Uterus (tissue), 2 donors: ENCODE measurements at regions not wholly inside any gene's neighbourhood (a gene's known extent, or its start where the extent isn't known, plus 50 kb on each side); places are given as distances from the start of the nearest gene placed in this dataset.

Source experiments
- POLR2A ChIP-seq, 2 donors: fragments of 450-650 bp; IDR thresholded peaks; one replicate each; pipeline ENCODE4 v1.6.1; 2016; ENCODE audit warnings: antibody characterized with exemption in 2 of 2, mild to moderate bottlenecking in 1 of 2, moderate library complexity in 1 of 2
- TF ChIP-seq, protein P1 (sequence below), 4 experiments: fragments of 200-600 bp in 2 of 4; fragments of 450-650 bp in 2 of 4; sonication (generic) in 2 of 4; IDR thresholded peaks; one replicate each; pipeline ENCODE4 v1.5.1; 2016 to 2019; ENCODE audit warnings: antibody characterized with exemption in 4 of 4, mild to moderate bottlenecking in 2 of 4, moderate library complexity in 1 of 4

DNA sequence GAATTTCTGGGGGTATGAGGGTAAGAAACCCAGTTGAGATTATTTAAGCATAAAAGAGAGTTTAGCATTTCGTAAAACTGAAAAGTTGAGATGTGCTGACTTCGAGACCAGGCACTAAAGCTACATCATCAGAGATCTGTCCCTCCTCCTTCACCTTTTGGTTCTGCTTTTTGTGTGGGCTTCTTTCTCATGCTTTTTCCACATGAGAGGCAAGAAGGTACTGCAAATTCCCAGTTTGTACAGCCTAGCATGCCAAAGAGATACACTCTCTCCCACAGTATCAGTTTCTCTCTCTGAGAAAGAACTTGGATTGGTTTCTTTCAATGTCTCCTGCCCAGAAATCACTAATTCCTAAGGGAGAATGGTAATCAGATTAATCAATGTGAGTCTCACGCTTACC, 584.7 kb downstream of the SEMA5A start:
- TF ChIP-seq, protein P1, sequence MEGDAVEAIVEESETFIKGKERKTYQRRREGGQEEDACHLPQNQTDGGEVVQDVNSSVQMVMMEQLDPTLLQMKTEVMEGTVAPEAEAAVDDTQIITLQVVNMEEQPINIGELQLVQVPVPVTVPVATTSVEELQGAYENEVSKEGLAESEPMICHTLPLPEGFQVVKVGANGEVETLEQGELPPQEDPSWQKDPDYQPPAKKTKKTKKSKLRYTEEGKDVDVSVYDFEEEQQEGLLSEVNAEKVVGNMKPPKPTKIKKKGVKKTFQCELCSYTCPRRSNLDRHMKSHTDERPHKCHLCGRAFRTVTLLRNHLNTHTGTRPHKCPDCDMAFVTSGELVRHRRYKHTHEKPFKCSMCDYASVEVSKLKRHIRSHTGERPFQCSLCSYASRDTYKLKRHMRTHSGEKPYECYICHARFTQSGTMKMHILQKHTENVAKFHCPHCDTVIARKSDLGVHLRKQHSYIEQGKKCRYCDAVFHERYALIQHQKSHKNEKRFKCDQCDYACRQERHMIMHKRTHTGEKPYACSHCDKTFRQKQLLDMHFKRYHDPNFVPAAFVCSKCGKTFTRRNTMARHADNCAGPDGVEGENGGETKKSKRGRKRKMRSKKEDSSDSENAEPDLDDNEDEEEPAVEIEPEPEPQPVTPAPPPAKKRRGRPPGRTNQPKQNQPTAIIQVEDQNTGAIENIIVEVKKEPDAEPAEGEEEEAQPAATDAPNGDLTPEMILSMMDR (IDR thresholded peaks at IDR 0.05): no peak
- no peak for TF ChIP-seq POLR2A (IDR thresholded peaks at IDR 0.05)
